ENCODE measurements at regions not wholly inside any gene's neighbourhood (a gene's known extent, or its start where the extent isn't known, plus 50 kb on each side); places are given as distances from the start of the nearest gene placed in this dataset.

DNA sequence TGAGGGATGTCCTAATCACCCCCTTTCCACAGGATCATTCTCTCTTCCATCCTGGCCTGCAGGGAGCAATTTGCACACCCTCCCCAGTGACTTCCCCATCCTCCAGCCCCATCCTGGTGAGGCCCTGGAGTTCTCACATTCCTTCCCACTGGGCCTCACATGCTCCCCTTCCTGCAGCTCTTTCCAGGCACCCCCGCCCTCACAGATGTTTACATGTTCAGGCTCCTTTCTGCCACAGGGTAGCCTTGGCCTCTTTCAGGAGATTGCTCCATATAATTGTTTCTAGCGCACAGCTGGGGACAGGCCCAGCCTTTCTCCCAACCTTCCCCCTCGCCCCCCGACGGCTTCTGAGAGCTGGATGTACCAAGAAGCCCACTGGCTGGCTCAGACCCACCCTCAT is 288.4 kb upstream of the TRIB2 start:
- TF ChIP-seq, protein P1, sequence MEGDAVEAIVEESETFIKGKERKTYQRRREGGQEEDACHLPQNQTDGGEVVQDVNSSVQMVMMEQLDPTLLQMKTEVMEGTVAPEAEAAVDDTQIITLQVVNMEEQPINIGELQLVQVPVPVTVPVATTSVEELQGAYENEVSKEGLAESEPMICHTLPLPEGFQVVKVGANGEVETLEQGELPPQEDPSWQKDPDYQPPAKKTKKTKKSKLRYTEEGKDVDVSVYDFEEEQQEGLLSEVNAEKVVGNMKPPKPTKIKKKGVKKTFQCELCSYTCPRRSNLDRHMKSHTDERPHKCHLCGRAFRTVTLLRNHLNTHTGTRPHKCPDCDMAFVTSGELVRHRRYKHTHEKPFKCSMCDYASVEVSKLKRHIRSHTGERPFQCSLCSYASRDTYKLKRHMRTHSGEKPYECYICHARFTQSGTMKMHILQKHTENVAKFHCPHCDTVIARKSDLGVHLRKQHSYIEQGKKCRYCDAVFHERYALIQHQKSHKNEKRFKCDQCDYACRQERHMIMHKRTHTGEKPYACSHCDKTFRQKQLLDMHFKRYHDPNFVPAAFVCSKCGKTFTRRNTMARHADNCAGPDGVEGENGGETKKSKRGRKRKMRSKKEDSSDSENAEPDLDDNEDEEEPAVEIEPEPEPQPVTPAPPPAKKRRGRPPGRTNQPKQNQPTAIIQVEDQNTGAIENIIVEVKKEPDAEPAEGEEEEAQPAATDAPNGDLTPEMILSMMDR (IDR thresholded peaks at IDR 0.05; ENCODE audit: insufficient read depth, low read depth, low read length, missing control alignments) = no peak
- DNase-seq (ENCODE audit: low read depth) = no peak
- H3K4me3 ChIP-seq (ENCODE audit: low read length) = no peak overlapping the region

DNA sequence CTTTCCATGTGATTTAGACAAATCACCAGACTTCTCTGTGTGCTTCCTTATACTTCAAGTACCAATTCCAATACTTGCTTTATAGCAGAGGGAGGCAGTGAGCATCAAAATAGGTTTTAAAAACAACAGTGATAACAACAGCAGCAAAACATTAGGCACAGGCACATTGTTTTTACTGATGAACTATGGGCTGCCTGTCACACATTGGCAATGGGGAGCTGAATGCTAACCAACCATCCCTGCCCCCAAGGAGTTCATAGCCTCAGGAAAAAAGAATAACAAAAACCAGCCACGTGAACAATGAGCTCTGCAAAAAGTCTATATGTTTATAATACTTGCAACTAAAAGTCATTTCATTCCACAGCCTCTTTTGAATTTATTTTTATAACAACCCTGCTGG is 287.9 kb upstream of the TRIB2 start:
- TF ChIP-seq, protein P1 (IDR thresholded peaks at IDR 0.05; ENCODE audit: insufficient read depth, low read depth, low read length, missing control alignments) = no peak
- no peak overlapping the region for H3K4me3 ChIP-seq (ENCODE audit: low read length)
- DNase-seq (ENCODE audit: low read depth) = no peak

DNA sequence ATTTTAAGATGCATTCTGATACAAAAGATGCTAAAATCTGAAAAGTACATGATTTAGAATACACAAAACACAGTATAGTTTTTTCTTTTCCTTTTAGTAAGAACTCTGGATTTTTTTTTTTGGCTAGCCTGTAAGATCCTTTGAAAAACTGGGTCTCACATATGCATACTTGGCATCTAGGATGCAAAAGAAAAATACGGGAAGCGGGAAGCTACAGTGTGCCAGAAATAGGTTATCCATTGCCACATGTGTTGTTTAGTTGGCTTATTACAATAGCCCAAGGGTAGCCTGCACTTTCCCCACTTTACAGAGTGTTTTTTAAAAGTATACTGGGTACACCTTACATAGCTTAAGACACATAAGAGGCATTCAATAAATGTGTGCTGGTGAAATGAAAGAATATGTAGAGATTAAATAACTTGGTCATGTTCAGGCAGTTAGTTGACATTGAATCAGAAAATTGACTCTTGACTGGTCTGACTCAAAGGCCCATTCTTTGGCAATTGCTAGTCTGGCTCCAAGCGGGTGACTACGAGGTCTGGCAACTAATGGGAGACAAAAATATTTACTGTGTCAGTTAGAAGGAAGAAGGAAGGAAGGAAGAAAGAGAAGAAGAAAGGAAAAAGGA is 286.8 kb upstream of the TRIB2 start:
- no peak overlapping the region for H3K4me3 ChIP-seq (ENCODE audit: low read length)
- TF ChIP-seq, protein P1 (IDR thresholded peaks at IDR 0.05; ENCODE audit: insufficient read depth, low read depth, low read length, missing control alignments) = no peak
- DNase-seq (ENCODE audit: low read depth) = peak; percentile 89

DNA sequence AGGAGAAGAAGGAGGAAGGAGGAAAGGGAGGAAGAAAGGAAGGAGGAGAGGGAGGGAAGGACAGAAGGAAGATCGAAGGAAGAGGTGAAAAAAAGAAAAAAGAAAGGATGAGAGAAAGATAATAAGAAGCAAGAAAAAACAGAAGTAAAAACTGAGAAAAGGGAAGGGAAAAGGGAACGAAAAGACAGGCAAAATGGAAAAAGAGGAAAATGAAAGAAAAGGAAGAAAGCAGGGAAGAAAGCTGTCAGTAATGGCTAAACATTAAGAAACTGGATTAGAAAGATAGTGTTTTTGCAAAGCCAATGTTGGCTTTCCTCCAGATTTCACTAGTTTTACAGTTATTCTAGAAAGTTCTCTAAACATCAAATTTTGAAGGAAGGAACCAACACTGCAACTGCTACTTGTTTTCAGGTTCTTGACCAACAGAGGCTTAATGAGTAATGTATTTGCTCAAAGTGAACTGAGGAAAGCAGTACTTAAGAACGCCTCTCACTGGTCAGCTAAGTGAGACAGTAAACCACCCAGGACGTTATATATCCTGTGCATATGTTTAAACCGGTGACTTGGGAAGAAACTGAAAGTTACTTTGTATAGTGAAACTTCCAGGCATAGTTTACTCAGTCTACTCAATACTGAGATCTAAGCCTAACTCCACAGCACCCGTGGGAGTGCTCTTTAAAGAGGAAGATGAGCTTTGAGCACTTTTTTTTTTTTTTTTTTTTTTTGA is 286.2 kb upstream of the TRIB2 start:
- DNase-seq (ENCODE audit: low read depth) = peak; percentile 24
- no peak overlapping the region for H3K4me3 ChIP-seq (ENCODE audit: low read length)

DNA sequence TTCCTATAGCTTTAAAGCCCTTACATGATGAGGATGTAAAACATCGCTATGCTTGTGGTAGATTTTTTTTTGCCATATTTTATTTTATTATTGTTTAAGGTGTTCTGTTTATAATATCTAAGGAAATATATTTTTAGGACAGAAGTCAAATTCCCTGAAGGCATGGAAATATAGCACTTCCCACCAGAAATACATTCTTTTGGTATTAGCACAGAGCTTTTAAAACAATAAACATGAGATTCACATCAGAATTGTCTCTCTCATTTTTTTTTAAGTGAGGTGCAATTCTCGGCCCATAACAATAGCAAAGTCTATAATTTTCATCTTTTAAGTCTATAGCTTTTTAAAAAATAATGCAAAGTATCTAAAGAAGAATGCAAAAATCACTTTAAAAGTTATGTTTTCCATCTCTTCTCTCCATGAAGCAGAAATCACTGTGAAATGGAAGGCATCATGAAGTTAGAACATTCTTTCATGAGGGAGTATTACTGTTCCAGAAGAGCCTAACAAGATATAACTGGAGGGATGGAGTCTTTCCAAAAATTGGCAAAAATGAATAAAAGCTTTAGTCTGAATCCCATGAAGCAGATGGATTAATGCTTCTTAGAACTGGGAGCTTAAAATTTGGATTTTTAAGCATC is 283.6 kb upstream of the TRIB2 start:
- no peak for DNase-seq (ENCODE audit: low read depth)
- TF ChIP-seq, protein P1 (IDR thresholded peaks at IDR 0.05; ENCODE audit: insufficient read depth, low read depth, low read length, missing control alignments) = no peak
- H3K4me3 ChIP-seq (ENCODE audit: low read length) = no peak overlapping the region

More for the DNA sequence above, 286.2 kb upstream of the TRIB2 start:
- TF ChIP-seq, protein P1 (IDR thresholded peaks at IDR 0.05; ENCODE audit: insufficient read depth, low read depth, low read length, missing control alignments) = no peak

DNA sequence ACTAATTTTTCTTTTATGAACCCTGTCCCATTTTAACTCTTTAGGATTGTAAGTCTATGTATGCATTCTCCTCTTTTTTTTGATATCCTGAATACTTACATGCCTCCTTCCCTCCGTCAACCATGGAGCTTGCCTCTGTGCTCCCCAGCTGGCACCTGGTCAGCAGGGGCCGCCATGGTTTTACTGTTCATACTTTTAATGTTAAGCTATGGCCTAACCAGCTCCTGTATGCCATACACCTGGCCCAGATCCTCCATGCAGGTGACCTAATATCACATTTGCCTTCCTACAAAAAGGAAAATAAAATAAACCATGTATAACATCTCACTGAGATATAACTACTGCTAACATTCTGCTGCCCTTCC is 283.1 kb upstream of the TRIB2 start:
- H3K4me3 ChIP-seq (ENCODE audit: low read length) = no peak overlapping the region
- peak; percentile 21 for DNase-seq (ENCODE audit: low read depth)
- TF ChIP-seq, protein P1 (IDR thresholded peaks at IDR 0.05; ENCODE audit: insufficient read depth, low read depth, low read length, missing control alignments) = no peak
